Gastroesophageal sphincter (tissue), 3 donors: ENCODE measurements at regions not wholly inside any gene's neighbourhood (a gene's known extent, or its start where the extent isn't known, plus 50 kb on each side); places are given as distances from the start of the nearest gene placed in this dataset.

Experiments used
- CTCF ChIP-seq, 4 experiments: fragments of 200-600 bp in 2 of 4; fragments of 450-650 bp in 2 of 4; sonication (generic) in 1 of 4; IDR thresholded peaks; one replicate each; pipeline ENCODE4 v1.5.1; 2017 to 2019; ENCODE audit warnings: antibody characterized with exemption in 4 of 4, mild to moderate bottlenecking in 2 of 4, moderate library complexity in 2 of 4
- EP300 ChIP-seq: sonication (generic); formaldehyde crosslinking; IDR thresholded peaks from one replicate; pipeline ENCODE4 v1.6.1; 2017; ENCODE audit warnings: antibody characterized with exemption, mild to moderate bottlenecking

- no peak for TF ChIP-seq CTCF (IDR thresholded peaks at IDR 0.05)
- TF ChIP-seq EP300: no peak
Measured at GRCh38 chr21:38911484-38912101, 105.9 kb downstream of the ETS2 start.
